ENCODE measurements at regions not wholly inside any gene's neighbourhood (a gene's known extent, or its start where the extent isn't known, plus 50 kb on each side); places are given as distances from the start of the nearest gene placed in this dataset.

DNA sequence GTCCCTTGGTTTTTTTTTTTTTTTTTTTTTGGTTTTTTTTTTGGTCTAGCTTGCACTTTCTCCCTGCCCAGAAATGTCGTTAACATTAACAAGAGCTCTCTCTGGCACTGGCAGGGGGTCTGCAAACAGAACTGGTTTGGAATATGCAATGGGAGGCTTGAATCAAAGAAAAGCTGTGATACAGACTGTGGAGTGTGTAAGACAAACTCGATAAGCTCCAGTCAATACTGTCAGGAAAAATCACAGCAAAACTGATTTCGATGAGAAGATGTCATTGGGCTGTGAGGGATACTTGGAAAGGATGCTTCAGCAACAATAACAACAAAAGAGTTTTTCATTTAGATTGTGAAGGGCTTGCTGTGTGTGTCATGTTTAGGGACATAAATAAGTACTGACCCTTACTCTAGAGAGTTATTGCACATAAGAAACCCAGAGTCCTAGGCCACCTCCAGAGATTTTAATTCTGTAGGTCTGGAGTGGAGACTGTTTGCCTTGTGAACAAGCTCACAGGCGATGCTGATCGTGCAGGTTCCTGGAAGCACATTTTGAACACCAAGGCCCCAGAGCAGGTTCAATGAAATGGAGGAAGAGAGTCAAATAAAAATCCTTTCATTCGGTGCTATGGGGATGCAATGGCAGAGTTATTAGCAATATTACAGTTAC lies 470.7 kb upstream of the RBFOX1 start:
- Mint-ChIP-seq H3K9me3 (ENCODE audit: low read depth, unreplicated experiment) (peaks cover 21% of the 10 kb centered on the region), H3K4me3 (ENCODE audit: low read depth, unreplicated experiment) (no peak overlapping the region), H3K27ac (ENCODE audit: unreplicated experiment) (no peak overlapping the region), H3K27me3 (ENCODE audit: unreplicated experiment) (no peaks in the 10 kb centered on the region), H3K36me3 (ENCODE audit: insufficient read depth, unreplicated experiment) (no peaks in the 10 kb centered on the region), H3K4me1 (ENCODE audit: low read depth, unreplicated experiment) (no peaks in the 10 kb centered on the region)
- BruUV-seq (replicated peaks), result no TSS peak
- TF ChIP-seq, protein P1, sequence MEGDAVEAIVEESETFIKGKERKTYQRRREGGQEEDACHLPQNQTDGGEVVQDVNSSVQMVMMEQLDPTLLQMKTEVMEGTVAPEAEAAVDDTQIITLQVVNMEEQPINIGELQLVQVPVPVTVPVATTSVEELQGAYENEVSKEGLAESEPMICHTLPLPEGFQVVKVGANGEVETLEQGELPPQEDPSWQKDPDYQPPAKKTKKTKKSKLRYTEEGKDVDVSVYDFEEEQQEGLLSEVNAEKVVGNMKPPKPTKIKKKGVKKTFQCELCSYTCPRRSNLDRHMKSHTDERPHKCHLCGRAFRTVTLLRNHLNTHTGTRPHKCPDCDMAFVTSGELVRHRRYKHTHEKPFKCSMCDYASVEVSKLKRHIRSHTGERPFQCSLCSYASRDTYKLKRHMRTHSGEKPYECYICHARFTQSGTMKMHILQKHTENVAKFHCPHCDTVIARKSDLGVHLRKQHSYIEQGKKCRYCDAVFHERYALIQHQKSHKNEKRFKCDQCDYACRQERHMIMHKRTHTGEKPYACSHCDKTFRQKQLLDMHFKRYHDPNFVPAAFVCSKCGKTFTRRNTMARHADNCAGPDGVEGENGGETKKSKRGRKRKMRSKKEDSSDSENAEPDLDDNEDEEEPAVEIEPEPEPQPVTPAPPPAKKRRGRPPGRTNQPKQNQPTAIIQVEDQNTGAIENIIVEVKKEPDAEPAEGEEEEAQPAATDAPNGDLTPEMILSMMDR (IDR thresholded peaks at IDR 0.05; ENCODE audit: unreplicated experiment), result no peak
- no peak for DNase-seq
- intact Hi-C loops (cut with micrococcal nuclease; ENCODE audit: unreplicated experiment), result no loop called here
- CTCF ChIA-PET, result no interaction called here

DNA sequence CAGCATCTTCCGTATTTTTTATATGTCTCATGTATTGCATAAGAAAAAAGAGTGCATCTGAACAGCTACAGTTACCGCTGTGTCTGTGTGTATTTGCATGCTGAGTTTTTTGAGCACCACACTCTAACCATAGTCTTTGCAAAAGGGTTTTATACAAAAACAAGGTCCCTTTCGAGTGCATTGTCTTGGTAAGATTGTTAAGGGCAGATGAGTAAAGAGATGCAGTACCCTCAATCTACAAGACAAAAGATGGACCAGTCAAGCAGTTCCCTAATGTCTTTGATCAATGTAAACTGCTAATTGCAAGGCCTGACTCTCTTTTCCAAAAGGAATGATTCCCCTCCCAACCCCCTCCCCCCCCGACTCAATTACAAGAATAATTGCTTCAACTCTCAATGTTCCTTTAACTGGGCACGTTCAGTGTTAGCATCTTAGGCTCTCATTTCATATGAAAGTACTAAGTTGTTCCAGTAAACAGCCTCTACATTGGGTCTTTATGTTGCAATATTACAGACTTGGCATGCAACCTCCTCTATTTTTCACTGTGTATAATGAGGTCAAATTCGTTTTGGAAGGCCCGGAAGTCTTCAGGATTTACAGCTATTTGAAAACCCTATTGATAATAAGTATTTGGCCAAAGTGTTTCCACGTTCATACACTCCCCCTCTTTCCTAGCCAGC lies 471.4 kb upstream of the RBFOX1 start:
- no peaks in the 10 kb centered on the region for H3K36me3 Mint-ChIP-seq (ENCODE audit: insufficient read depth, unreplicated experiment)
- no TSS peak for BruUV-seq (replicated peaks)
- H3K4me1 Mint-ChIP-seq (ENCODE audit: low read depth, unreplicated experiment), result no peaks in the 10 kb centered on the region
- CTCF ChIA-PET, result no interaction called here
- H3K27ac Mint-ChIP-seq (ENCODE audit: unreplicated experiment), result no peak overlapping the region
- intact Hi-C loops (cut with micrococcal nuclease; ENCODE audit: unreplicated experiment), result no loop called here
- TF ChIP-seq, protein P1 (IDR thresholded peaks at IDR 0.05; ENCODE audit: unreplicated experiment), result no peak
- no peak for DNase-seq
- no peak overlapping the region for H3K4me3 Mint-ChIP-seq (ENCODE audit: low read depth, unreplicated experiment)
- peaks cover 23% of the 10 kb centered on the region for H3K9me3 Mint-ChIP-seq (ENCODE audit: low read depth, unreplicated experiment)
- no peaks in the 10 kb centered on the region for H3K27me3 Mint-ChIP-seq (ENCODE audit: unreplicated experiment)

DNA sequence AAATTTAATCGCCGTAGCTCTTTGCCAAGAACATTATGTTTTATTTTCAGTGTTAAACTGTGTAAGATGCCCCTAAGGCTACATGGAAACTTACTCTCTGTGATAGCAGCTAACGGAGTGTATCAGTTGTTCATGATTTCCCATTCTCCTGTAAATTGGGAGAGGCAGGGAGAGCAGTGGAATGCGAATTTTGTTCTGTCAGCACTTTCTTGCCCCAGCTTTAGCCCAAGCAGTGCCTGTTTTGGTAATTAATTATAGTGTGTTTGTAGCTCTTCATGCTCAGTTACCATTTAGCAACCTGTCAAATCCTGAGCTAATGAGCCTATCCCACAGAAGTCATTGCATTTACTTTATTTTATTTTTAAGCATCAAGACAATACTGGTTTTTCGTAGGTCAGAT lies 475.1 kb upstream of the RBFOX1 start:
- H3K4me1 Mint-ChIP-seq (ENCODE audit: low read depth, unreplicated experiment), result no peaks in the 10 kb centered on the region
- TF ChIP-seq, protein P1 (IDR thresholded peaks at IDR 0.05; ENCODE audit: unreplicated experiment), result no peak
- H3K36me3 Mint-ChIP-seq (ENCODE audit: insufficient read depth, unreplicated experiment), result no peaks in the 10 kb centered on the region
- H3K9me3 Mint-ChIP-seq (ENCODE audit: low read depth, unreplicated experiment), result peaks cover 32% of the 10 kb centered on the region
- BruUV-seq (replicated peaks), result no TSS peak
- intact Hi-C loops (cut with micrococcal nuclease; ENCODE audit: unreplicated experiment), result no loop called here
- no peak overlapping the region for H3K27ac Mint-ChIP-seq (ENCODE audit: unreplicated experiment)
- CTCF ChIA-PET, result no interaction called here
- no peak for DNase-seq
- H3K27me3 Mint-ChIP-seq (ENCODE audit: unreplicated experiment), result no peaks in the 10 kb centered on the region
- no peak overlapping the region for H3K4me3 Mint-ChIP-seq (ENCODE audit: low read depth, unreplicated experiment)

DNA sequence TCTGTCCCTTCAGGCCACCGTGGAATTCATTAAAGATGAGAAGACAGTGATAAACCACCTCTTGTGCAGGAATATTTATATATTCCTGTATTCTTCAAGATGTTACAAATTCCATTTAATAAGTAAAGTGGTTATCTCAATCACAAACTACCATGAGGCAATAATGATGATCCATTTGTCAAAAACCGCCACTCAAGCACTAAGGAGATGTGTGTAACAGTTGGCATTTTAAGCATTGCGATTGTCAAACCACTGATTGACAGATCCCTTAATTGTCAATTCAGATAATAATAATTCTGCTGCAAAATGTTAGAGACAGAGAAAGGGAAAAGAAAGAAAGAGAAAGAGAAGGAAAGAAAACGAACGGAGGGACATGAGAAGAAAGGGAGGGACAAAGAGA lies 476.1 kb upstream of the RBFOX1 start:
- no TSS peak for BruUV-seq (replicated peaks)
- peaks cover 32% of the 10 kb centered on the region for H3K9me3 Mint-ChIP-seq (ENCODE audit: low read depth, unreplicated experiment)
- H3K4me1 Mint-ChIP-seq (ENCODE audit: low read depth, unreplicated experiment), result no peaks in the 10 kb centered on the region
- TF ChIP-seq, protein P1 (IDR thresholded peaks at IDR 0.05; ENCODE audit: unreplicated experiment), result no peak
- H3K27me3 Mint-ChIP-seq (ENCODE audit: unreplicated experiment), result no peaks in the 10 kb centered on the region
- H3K36me3 Mint-ChIP-seq (ENCODE audit: insufficient read depth, unreplicated experiment), result no peaks in the 10 kb centered on the region
- CTCF ChIA-PET, result no interaction called here
- intact Hi-C loops (cut with micrococcal nuclease; ENCODE audit: unreplicated experiment), result no loop called here
- H3K27ac Mint-ChIP-seq (ENCODE audit: unreplicated experiment), result no peak overlapping the region
- DNase-seq, result no peak
- H3K4me3 Mint-ChIP-seq (ENCODE audit: low read depth, unreplicated experiment), result no peak overlapping the region

Measured in Calu3 (cell line).